Left forelimb (tissue), 1 donor: ENCODE measurements at regions not wholly inside any gene's neighbourhood (a gene's known extent, or its start where the extent isn't known, plus 50 kb on each side); places are given as distances from the start of the nearest gene placed in this dataset.

Experiments
- DNase-seq: peaks from one replicate; pipeline ENCODE4 v3.0.0-alpha.2; 2018; ENCODE audit warnings: low spot score

- DNase-seq: no peak
Observed at GRCh38 chr1:173422456-173422976, 54.6 kb upstream of the PRDX6 start.

DNA sequence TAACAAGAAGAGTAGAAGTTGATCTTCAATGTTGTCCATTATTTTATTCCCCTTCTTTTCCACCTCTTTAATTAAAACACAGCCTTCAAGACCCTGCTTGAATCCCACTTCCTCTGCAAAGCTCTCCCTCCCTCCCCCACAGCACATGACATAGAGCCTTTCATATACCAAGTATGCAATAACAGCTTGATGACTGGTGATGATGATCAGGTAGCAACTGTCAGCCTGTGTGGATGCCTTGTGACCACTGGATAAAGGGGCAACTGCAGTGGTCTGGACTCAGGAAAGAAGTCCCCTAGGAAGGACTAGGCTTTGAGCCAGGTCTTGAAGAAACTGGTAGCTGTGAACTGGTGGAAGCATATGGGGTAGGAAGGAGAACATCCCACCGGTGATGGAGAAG lies 53.8 kb upstream of the PRDX6 start:
- DNase-seq: no peak

- DNase-seq: no peak
Observed at GRCh38 chr1:173424143-173424542, 53.0 kb upstream of the PRDX6 start.

GRCh38 chr1:173424782-173425407 lies 52.2 kb upstream of the PRDX6 start:
- DNase-seq: no peak

DNA sequence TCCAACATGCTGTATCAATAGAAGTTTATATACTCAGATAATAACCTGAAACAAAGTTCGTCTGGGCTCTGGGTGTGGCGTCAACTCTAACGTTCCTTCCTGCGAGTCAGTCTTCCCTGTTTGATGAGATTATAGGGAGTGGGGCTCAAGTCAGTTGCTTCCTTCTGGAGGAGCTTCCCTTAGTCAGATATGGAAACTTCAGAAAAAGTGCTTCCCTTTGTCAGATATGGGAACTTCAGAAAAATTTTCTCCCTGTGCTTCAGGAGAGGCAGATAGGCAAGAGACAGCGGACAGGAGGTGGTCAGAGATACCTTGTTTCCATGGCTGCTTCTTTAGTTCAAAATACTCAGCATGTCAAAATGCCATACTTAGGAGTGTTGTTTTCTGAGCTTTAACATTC lies 51.1 kb upstream of the PRDX6 start:
- DNase-seq: no peak

DNA sequence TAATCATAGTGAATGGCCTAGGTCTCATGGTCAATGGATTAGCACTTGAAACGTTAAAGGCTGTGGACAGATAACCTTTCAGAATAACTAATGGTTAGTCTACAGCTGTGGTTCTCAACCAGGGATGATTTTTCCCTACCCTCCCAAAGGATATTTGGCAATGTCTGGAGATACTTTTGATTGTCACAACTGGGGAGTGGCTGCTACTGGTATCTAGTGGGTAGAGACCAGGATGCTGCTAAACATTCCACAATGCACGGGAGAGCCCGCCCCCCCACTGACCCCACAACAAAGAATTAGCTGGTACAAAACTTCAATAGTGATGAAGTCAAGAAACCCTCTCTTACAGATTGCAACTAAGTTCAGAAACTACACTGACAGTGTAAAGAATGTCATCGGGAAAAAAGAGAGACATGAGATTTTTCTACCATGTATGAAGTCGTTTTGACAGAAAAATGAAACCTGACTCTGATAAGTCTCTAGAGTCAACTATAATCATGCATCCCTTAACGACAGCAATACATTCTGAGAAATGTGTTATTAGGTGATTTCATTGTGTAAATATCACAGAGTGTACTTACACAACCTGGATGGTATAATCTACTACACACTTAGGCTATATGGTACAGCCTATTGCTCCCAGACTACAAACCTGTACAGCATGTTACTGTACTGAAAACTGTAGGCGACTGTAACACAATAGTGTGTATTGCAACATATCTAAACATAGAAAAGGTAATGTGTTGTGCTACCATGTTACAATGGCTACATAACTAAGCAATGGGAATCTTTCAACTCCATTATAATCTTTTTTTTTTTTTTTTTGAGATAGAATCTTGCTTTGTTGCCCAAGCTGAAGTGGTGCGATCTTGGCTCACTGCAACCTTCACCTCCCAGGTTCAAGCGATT lies 49.7 kb upstream of the PRDX6 start:
- no peak for DNase-seq
